Activated CD8-positive, alpha-beta memory T cell treated with anti-CD3 and anti-CD28 coated beads for 1 hour (primary cell): ENCODE measurements at regions not wholly inside any gene's neighbourhood (a gene's known extent, or its start where the extent isn't known, plus 50 kb on each side); places are given as distances from the start of the nearest gene placed in this dataset.

Experiments used
- DNase-seq, 2 donors: peaks; one replicate each; pipeline ENCODE4 v3.0.0-alpha.2; 2020; ENCODE audit warnings: low read depth in 1 of 2; ENCODE audit errors: extremely low read depth in 1 of 2

GRCh38 chr4:138535316-138535715 is 293.2 kb upstream of the SLC7A11 start:
- DNase-seq = no peak

- no peak for DNase-seq
Observed at GRCh38 chr4:138522366-138522765, 280.2 kb upstream of the SLC7A11 start.

GRCh38 chr4:138521809-138522208 is 279.7 kb upstream of the SLC7A11 start:
- no peak for DNase-seq

GRCh38 chr4:138519436-138519835 is 277.3 kb upstream of the SLC7A11 start:
- no peak for DNase-seq

GRCh38 chr4:138513535-138513934 is 271.4 kb upstream of the SLC7A11 start:
- no peak for DNase-seq

- DNase-seq = no peak
Observed at GRCh38 chr4:138512756-138513155, 270.6 kb upstream of the SLC7A11 start.

- DNase-seq = no peak
Observed at GRCh38 chr4:138510053-138510452, 267.9 kb upstream of the SLC7A11 start.

GRCh38 chr4:138509346-138509745 is 267.2 kb upstream of the SLC7A11 start:
- no peak for DNase-seq

- DNase-seq = no peak
Observed at GRCh38 chr4:138507522-138507921, 265.4 kb upstream of the SLC7A11 start.

GRCh38 chr4:138501614-138502013 is 259.5 kb upstream of the SLC7A11 start:
- no peak for DNase-seq

- DNase-seq = no peak
Observed at GRCh38 chr4:138500869-138501268, 258.7 kb upstream of the SLC7A11 start.

- DNase-seq = no peak
Observed at GRCh38 chr4:138499627-138500026, 257.5 kb upstream of the SLC7A11 start.

- DNase-seq = no peak
Observed at GRCh38 chr4:138494931-138495330, 252.8 kb upstream of the SLC7A11 start.

GRCh38 chr4:138494116-138494515 is 252.0 kb upstream of the SLC7A11 start:
- DNase-seq = no peak

GRCh38 chr4:138492176-138492575 is 250.0 kb upstream of the SLC7A11 start:
- no peak for DNase-seq

- DNase-seq = no peak
Observed at GRCh38 chr4:138488533-138488932, 246.4 kb upstream of the SLC7A11 start.

- DNase-seq = no peak
Observed at GRCh38 chr4:138487670-138488069, 245.5 kb upstream of the SLC7A11 start.

GRCh38 chr4:138487230-138487629 is 245.1 kb upstream of the SLC7A11 start:
- no peak for DNase-seq

- DNase-seq = no peak
Observed at GRCh38 chr4:138485498-138485897, 243.3 kb upstream of the SLC7A11 start.

GRCh38 chr4:138475116-138475515 is 233.0 kb upstream of the SLC7A11 start:
- no peak for DNase-seq

- no peak for DNase-seq
Observed at GRCh38 chr4:138473339-138473738, 231.2 kb upstream of the SLC7A11 start.

- no peak for DNase-seq
Observed at GRCh38 chr4:138460477-138461414, 218.6 kb upstream of the SLC7A11 start.

GRCh38 chr4:138458751-138459150 is 216.6 kb upstream of the SLC7A11 start:
- no peak for DNase-seq
